Endothelial cell of umbilical vein (primary cell): ENCODE measurements at regions not wholly inside any gene's neighbourhood (a gene's known extent, or its start where the extent isn't known, plus 50 kb on each side); places are given as distances from the start of the nearest gene placed in this dataset.

Experiments
- BruUV-seq: library from RNA; stranded (reverse); fragments of 400-500 nt; replicated peaks from 2 replicates; lab custom pipeline; 2021; lab: Mats Ljungman, UMichigan
- CTCF ChIA-PET: fragments of 300-600, 350-600 bp; sonication (Branson Sonifier 250); formaldehyde crosslinking; loops from one replicate; lab custom pipeline; 2021; ENCODE audit warnings: antibody characterized with exemption, inconsistent platforms; lab: Charles Lee
- POLR2A ChIA-PET: fragments of 300-600, 350-600 bp; sonication (Branson Sonifier 250); formaldehyde crosslinking; loops from one replicate; lab custom pipeline; 2021; ENCODE audit warnings: antibody characterized with exemption, inconsistent platforms; lab: Charles Lee
- DNase-seq: peaks from one replicate; pipeline ENCODE4 v3.0.0-alpha.2; 2011; ENCODE audit warnings: low read depth, low spot score
- FAIRE-seq: peaks from 2 replicates; lab custom pipeline; 2011; peaks lifted over from hg19 to GRCh38; lab: Jason Lieb, UNC
- H2AFZ ChIP-seq: 2 replicates; pipeline ENCODE4 v1.6.0; 2012; ENCODE audit warnings: low read depth, low read length, control low read depth, inconsistent platforms
- H3K27ac ChIP-seq: 2 replicates; pipeline ENCODE4 v1.5.1; 2011; ENCODE audit warnings: low read depth, mild to moderate bottlenecking, control low read depth, low read length, moderate library complexity; ENCODE audit not compliant: insufficient read depth
- H3K27me3 ChIP-seq, 2 experiments: 2 replicates each; pipeline versions ENCODE4 v1.6.0 to v1.6.1; 2011; ENCODE audit warnings: low read length in 2 of 2, mixed read lengths in 1 of 2; ENCODE audit not compliant: control insufficient read depth in 2 of 2, insufficient read depth in 2 of 2
- H3K36me3 ChIP-seq, 2 experiments: 2 replicates in 1 of 2; 3 replicates in 1 of 2; pipeline ENCODE4 v1.5.1; 2011; ENCODE audit warnings: low read length in 2 of 2, mild to moderate bottlenecking in 1 of 2, moderate library complexity in 1 of 2; ENCODE audit not compliant: control insufficient read depth in 2 of 2, insufficient read depth in 2 of 2; ENCODE audit errors: extremely low read depth in 1 of 2
- H3K4me1 ChIP-seq: 3 replicates; pipeline ENCODE4 v1.5.1; 2011; ENCODE audit warnings: mild to moderate bottlenecking, low read length; ENCODE audit not compliant: control insufficient read depth, insufficient read depth; ENCODE audit errors: extremely low read depth
- H3K4me2 ChIP-seq: 2 replicates; pipeline ENCODE4 v1.6.1; 2011; ENCODE audit warnings: low read length, control low read depth, mixed read lengths; ENCODE audit not compliant: insufficient read depth
- H3K4me3 ChIP-seq, 3 experiments: fragments of 200-600 bp in 1 of 3; sonication (generic), shearing (Covaris generic) in 1 of 3; replicated peaks in 1 of 3; 2 replicates each; pipeline ENCODE4 v1.5.1; 2011 to 2016; ENCODE audit warnings: control low read depth in 3 of 3, low read length in 3 of 3, mild to moderate bottlenecking in 2 of 3, inconsistent platforms in 1 of 3, low read depth in 1 of 3, moderate library complexity in 1 of 3; ENCODE audit not compliant: insufficient read depth in 1 of 3
- H3K79me2 ChIP-seq: 2 replicates; pipeline ENCODE4 v1.6.0; 2012; ENCODE audit warnings: low read length, inconsistent platforms; ENCODE audit not compliant: control insufficient read depth, insufficient read depth
- H3K9ac ChIP-seq: replicated peaks from 2 replicates; pipeline ENCODE3; 2011; ENCODE audit warnings: low read length, control low read depth; ENCODE audit not compliant: insufficient read depth; ENCODE audit errors: extremely low read depth
- H3K9me1 ChIP-seq: replicated peaks from 3 replicates; pipeline ENCODE4 v1.6.0; 2011; ENCODE audit warnings: mild to moderate bottlenecking, low read length; ENCODE audit not compliant: control insufficient read depth, insufficient read depth; ENCODE audit errors: extremely low read depth
- H3K9me3 ChIP-seq: replicated peaks from 2 replicates; pipeline ENCODE4 v1.5.1; 2012; ENCODE audit warnings: low read length, inconsistent platforms; ENCODE audit not compliant: control insufficient read depth, insufficient read depth
- H4K20me1 ChIP-seq: replicated peaks from 2 replicates; pipeline ENCODE3; 2011; ENCODE audit warnings: mild to moderate bottlenecking, low read length; ENCODE audit not compliant: control insufficient read depth, insufficient read depth; ENCODE audit errors: extremely low read depth
- EZH2 ChIP-seq: IDR thresholded peaks from 2 replicates; pipeline ENCODE4 v1.6.1; 2012; ENCODE audit warnings: borderline replicate concordance, low read depth, mild to moderate bottlenecking, moderate library complexity, low read length, inconsistent platforms; ENCODE audit not compliant: severe bottlenecking
- FOS ChIP-seq: IDR thresholded peaks from 2 replicates; pipeline ENCODE4 v1.6.1; 2011; ENCODE audit warnings: mild to moderate bottlenecking, low read length, moderate library complexity, borderline replicate concordance; ENCODE audit not compliant: insufficient read depth
- GATA2 ChIP-seq: IDR thresholded peaks from 2 replicates; pipeline ENCODE4 v1.7.0; 2011; ENCODE audit warnings: low read depth, mild to moderate bottlenecking, moderate library complexity, mixed read lengths, low read length; ENCODE audit not compliant: insufficient read length, insufficient read depth
- JUN ChIP-seq: IDR thresholded peaks from 2 replicates; pipeline ENCODE4 v1.6.1; 2011; ENCODE audit warnings: borderline replicate concordance, low read depth; ENCODE audit not compliant: insufficient read length, insufficient read depth
- MAX ChIP-seq: IDR thresholded peaks from 2 replicates; pipeline ENCODE4 v1.6.1; 2011; ENCODE audit not compliant: insufficient read depth, insufficient read length
- MYC ChIP-seq: IDR thresholded peaks from one replicate; pipeline ENCODE4 v1.6.1; 2011; ENCODE audit warnings: mild to moderate bottlenecking, low read depth, low read length
- POLR2A ChIP-seq: IDR thresholded peaks from 2 replicates; pipeline ENCODE4 v1.6.1; 2012; ENCODE audit warnings: low read depth, mild to moderate bottlenecking, control low read depth, low read length
- POLR2AphosphoS5 ChIP-seq: IDR thresholded peaks from 2 replicates; pipeline ENCODE4 v1.6.1; 2012; ENCODE audit warnings: low read depth, mild to moderate bottlenecking, control low read depth, low read length, moderate library complexity; ENCODE audit not compliant: insufficient read depth
- dilution Hi-C: fragments of 300-500 bp; cut with MboI; formaldehyde crosslinking; loops from one replicate; pipeline ENCODE4 v1.15.0; 2019; ENCODE audit warnings: low sequenced_read_pairs; ENCODE audit not compliant: extremely low pct_ligation_motif_present
- intact Hi-C: fragments of 100-400 bp; cut with micrococcal nuclease; formaldehyde crosslinking; loops from one replicate; pipeline ENCODE4 v1.10.0; 2022
- TF ChIP-seq, protein P1 (sequence below), 2 donors: IDR thresholded peaks; 1 replicate in 1 of 2; 2 replicates in 1 of 2; pipeline ENCODE4 v1.5.1; 2011; ENCODE audit warnings: low read length in 2 of 2, mild to moderate bottlenecking in 2 of 2, moderate library complexity in 2 of 2, control low read depth in 1 of 2, inconsistent platforms in 1 of 2, low read depth in 1 of 2; ENCODE audit not compliant: insufficient read depth in 1 of 2; ENCODE audit errors: extremely low read depth in 1 of 2

DNA sequence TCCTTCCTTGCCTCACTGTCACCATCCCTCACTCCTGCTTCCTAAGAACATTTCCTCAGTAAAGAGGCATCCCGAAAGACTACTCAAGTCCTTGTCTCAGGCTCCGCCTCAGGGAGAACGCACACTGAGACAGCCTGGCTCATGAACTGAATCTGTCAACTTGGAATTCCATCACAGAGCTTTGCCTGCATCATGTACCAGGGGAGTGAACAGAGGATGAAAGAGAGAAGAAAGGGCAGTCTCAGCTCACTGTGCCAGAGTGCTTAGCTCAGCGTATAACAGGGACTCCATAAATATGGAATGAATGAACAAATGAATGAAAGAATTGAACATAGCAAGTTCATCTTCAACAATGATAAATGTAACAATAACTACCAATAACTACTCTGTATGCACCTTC, 68.7 kb upstream of the SLC1A3 start:
- ChIA-PET CTCF (interaction anchor here (0.9 to 1.8 kb wide), 5 partner anchors 11 to 153 kb away, joined by 3 to 5 read pairs (median 4); no protein-coding TSS in a partner anchor), POLR2A (no interaction called here)
- intact Hi-C loops (no loop called here), dilution Hi-C loops (no loop called here)
- Histone ChIP-seq H3K79me2 (no peaks in the 10 kb centered on the region), H3K9me1 (no peaks in the 10 kb centered on the region), H3K27ac (no peak overlapping the region), H3K4me2 (no peak overlapping the region), H4K20me1 (no peaks in the 10 kb centered on the region), H2AFZ (no peak overlapping the region), H3K4me1 (no peaks in the 10 kb centered on the region), H3K9ac (no peak overlapping the region), H3K36me3 (no peaks in the 10 kb centered on the region), H3K9me3 (no peaks in the 10 kb centered on the region), H3K4me3 (no peak overlapping the region), H3K27me3 (peaks cover 0 to 1% of the 10 kb centered on the region in 2 experiments)
- TF ChIP-seq, protein P1, sequence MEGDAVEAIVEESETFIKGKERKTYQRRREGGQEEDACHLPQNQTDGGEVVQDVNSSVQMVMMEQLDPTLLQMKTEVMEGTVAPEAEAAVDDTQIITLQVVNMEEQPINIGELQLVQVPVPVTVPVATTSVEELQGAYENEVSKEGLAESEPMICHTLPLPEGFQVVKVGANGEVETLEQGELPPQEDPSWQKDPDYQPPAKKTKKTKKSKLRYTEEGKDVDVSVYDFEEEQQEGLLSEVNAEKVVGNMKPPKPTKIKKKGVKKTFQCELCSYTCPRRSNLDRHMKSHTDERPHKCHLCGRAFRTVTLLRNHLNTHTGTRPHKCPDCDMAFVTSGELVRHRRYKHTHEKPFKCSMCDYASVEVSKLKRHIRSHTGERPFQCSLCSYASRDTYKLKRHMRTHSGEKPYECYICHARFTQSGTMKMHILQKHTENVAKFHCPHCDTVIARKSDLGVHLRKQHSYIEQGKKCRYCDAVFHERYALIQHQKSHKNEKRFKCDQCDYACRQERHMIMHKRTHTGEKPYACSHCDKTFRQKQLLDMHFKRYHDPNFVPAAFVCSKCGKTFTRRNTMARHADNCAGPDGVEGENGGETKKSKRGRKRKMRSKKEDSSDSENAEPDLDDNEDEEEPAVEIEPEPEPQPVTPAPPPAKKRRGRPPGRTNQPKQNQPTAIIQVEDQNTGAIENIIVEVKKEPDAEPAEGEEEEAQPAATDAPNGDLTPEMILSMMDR (IDR thresholded peaks at IDR 0.05; ENCODE audit: extremely low read depth in 1 of 2, insufficient read depth in 1 of 2, low read depth in 1 of 2, low read length in 2 of 2) = no peak
- no peak for TF ChIP-seq GATA2
- no peak for TF ChIP-seq FOS
- no peak for TF ChIP-seq POLR2A
- no peak for TF ChIP-seq POLR2AphosphoS5
- no peak for TF ChIP-seq EZH2
- TF ChIP-seq MYC = no peak
- no peak for TF ChIP-seq MAX
- no peak for TF ChIP-seq JUN
- BruUV-seq = no TSS peak
- DNase-seq (no peak), FAIRE-seq (no peak)
